Neural cell (in vitro differentiated cells): ENCODE measurements at regions not wholly inside any gene's neighbourhood (a gene's known extent, or its start where the extent isn't known, plus 50 kb on each side); places are given as distances from the start of the nearest gene placed in this dataset.

ENCODE experiments used
- H2AFZ ChIP-seq: fragments of 200-600, 300-800 bp; sonication (generic), shearing (Covaris generic); 2 replicates; pipeline ENCODE4 v1.6.0; 2014; ENCODE audit warnings: low read depth, mild to moderate bottlenecking, antibody characterized with exemption, low read length, moderate library complexity
- H3F3A ChIP-seq: fragments of 200-600 bp; shearing (Covaris generic); 2 replicates; pipeline ENCODE4 v1.6.1; 2016; ENCODE audit warnings: mild to moderate bottlenecking, moderate library complexity, mixed read lengths, antibody characterized with exemption, low read length; ENCODE audit not compliant: insufficient read depth, poor library complexity, severe bottlenecking
- H3K27ac ChIP-seq: fragments of 200-600, 300-800 bp; sonication (generic), shearing (Covaris generic); 2 replicates; pipeline ENCODE4 v1.5.1; 2014; ENCODE audit warnings: mild to moderate bottlenecking, low read length, moderate library complexity
- H3K27me3 ChIP-seq: fragments of 300-800, 200-600 bp; sonication (generic), shearing (Covaris generic); 2 replicates; pipeline ENCODE4 v1.6.0; 2014; ENCODE audit warnings: mild to moderate bottlenecking, low read depth, low read length, moderate library complexity; ENCODE audit not compliant: insufficient read depth
- H3K36me3 ChIP-seq: fragments of 300-800, 200-600 bp; sonication (generic), shearing (Covaris generic); 2 replicates; pipeline ENCODE4 v1.5.1; 2014; ENCODE audit warnings: mild to moderate bottlenecking, antibody characterized with exemption, low read length, moderate library complexity; ENCODE audit not compliant: insufficient read depth
- H3K4me2 ChIP-seq: fragments of 300-800, 200-600 bp; sonication (generic), shearing (Covaris generic); 2 replicates; pipeline ENCODE4 v1.6.0; 2014; ENCODE audit warnings: mild to moderate bottlenecking, low read length
- H3K4me3 ChIP-seq: fragments of 300-800, 200-600 bp; sonication (generic), shearing (Covaris generic); 2 replicates; pipeline ENCODE4 v1.5.1; 2014; ENCODE audit warnings: mild to moderate bottlenecking, low read length, moderate library complexity
- H3K79me2 ChIP-seq: fragments of 200-600 bp; shearing (Covaris generic); replicated peaks from 2 replicates; pipeline ENCODE4 v1.6.0; 2014; ENCODE audit warnings: mild to moderate bottlenecking, low read length, moderate library complexity; ENCODE audit not compliant: insufficient read depth
- H3K9ac ChIP-seq: fragments of 300-800, 200-600 bp; sonication (generic), shearing (Covaris generic); 2 replicates; pipeline ENCODE4 v1.6.1; 2016; ENCODE audit warnings: mild to moderate bottlenecking, low read length, mixed read lengths
- H3K9me2 ChIP-seq: fragments of 200-600 bp; shearing (Covaris generic); 2 replicates; pipeline ENCODE4 v1.6.1; 2016; ENCODE audit warnings: mild to moderate bottlenecking, low read length, mixed read lengths; ENCODE audit not compliant: insufficient read depth
- H3K9me3 ChIP-seq: fragments of 200-600, 300-800 bp; sonication (generic), shearing (Covaris generic); 2 replicates; pipeline ENCODE4 v1.6.1; 2016; ENCODE audit warnings: mild to moderate bottlenecking, mixed run types, low read length, moderate library complexity, mixed read lengths
- H4K20me1 ChIP-seq: fragments of 200-600 bp; shearing (Covaris generic); 2 replicates; pipeline ENCODE4 v1.6.1; 2016; ENCODE audit warnings: mild to moderate bottlenecking, mixed run types; ENCODE audit not compliant: insufficient read depth
- CTCF ChIP-seq: fragments of 450-650 bp; IDR thresholded peaks from 2 replicates; pipeline ENCODE4 v1.5.1; 2014; ENCODE audit warnings: antibody characterized with exemption, mild to moderate bottlenecking, moderate library complexity; ENCODE audit not compliant: poor library complexity, severe bottlenecking
- EP300 ChIP-seq: fragments of 450-650 bp; conservative IDR thresholded peaks from 2 replicates; pipeline ENCODE4 v1.6.1; 2014; ENCODE audit warnings: antibody characterized with exemption, mild to moderate bottlenecking, moderate library complexity; ENCODE audit not compliant: poor library complexity, severe bottlenecking
- EZH2 ChIP-seq: fragments of 200-600, 300-800 bp; shearing (Covaris generic), sonication (generic); IDR thresholded peaks from 2 replicates; pipeline ENCODE4 v1.6.1; 2014; ENCODE audit warnings: antibody characterized with exemption, low read length, borderline replicate concordance, mild to moderate bottlenecking; ENCODE audit not compliant: insufficient read depth, poor library complexity, severe bottlenecking
- MXI1 ChIP-seq: fragments of 450-650 bp; conservative IDR thresholded peaks from 2 replicates; pipeline ENCODE4 v1.6.1; 2014; ENCODE audit warnings: antibody characterized with exemption, mild to moderate bottlenecking; ENCODE audit not compliant: poor library complexity, severe bottlenecking
- POLR2AphosphoS5 ChIP-seq: IDR thresholded peaks from 2 replicates; pipeline ENCODE4 v1.6.1; 2012
- RAD21 ChIP-seq: fragments of 450-650 bp; conservative IDR thresholded peaks from 2 replicates; pipeline ENCODE4 v1.6.1; 2014; ENCODE audit warnings: antibody characterized with exemption, mild to moderate bottlenecking, moderate library complexity
- REST ChIP-seq: IDR thresholded peaks from 2 replicates; pipeline ENCODE4 v1.6.1; 2012; ENCODE audit warnings: borderline replicate concordance
- SMC3 ChIP-seq: fragments of 450-650 bp; conservative IDR thresholded peaks from 2 replicates; pipeline ENCODE4 v1.6.1; 2014; ENCODE audit warnings: antibody characterized with exemption, mild to moderate bottlenecking, moderate library complexity; ENCODE audit not compliant: poor library complexity
- TAF1 ChIP-seq: IDR thresholded peaks from 2 replicates; pipeline ENCODE4 v1.6.1; 2012; ENCODE audit warnings: low read depth

GRCh38 chr13:104875038-104875754 lies 1660.3 kb downstream of the EFNB2 start:
- no peaks in the 10 kb centered on the region for H3K79me2 ChIP-seq
- H4K20me1 ChIP-seq, result no peaks in the 10 kb centered on the region
- H3K27ac ChIP-seq, result no peak overlapping the region
- no peaks in the 10 kb centered on the region for H3K9me2 ChIP-seq
- no peaks in the 10 kb centered on the region for H3K27me3 ChIP-seq
- H3K4me3 ChIP-seq, result no peak overlapping the region
- TF ChIP-seq REST (no peak), TAF1 (no peak), POLR2AphosphoS5 (peak; percentile 30), MXI1 (no peak), SMC3 (no peak), RAD21 (no peak), EZH2 (no peak), CTCF (no peak), EP300 (peak; percentile 76)
- no peaks in the 10 kb centered on the region for H3K9me3 ChIP-seq
- H3K9ac ChIP-seq, result no peak overlapping the region
- H2AFZ ChIP-seq, result no peak overlapping the region
- H3K4me2 ChIP-seq, result no peak overlapping the region
- H3K36me3 ChIP-seq, result no peaks in the 10 kb centered on the region
- no peaks in the 10 kb centered on the region for H3F3A ChIP-seq

- H3K4me3 ChIP-seq, result no peak overlapping the region
- H3K27me3 ChIP-seq, result no peaks in the 10 kb centered on the region
- H2AFZ ChIP-seq, result no peak overlapping the region
- H3K27ac ChIP-seq, result no peak overlapping the region
- H4K20me1 ChIP-seq, result no peaks in the 10 kb centered on the region
- H3K79me2 ChIP-seq, result no peaks in the 10 kb centered on the region
- TF ChIP-seq SMC3, result no peak
- no peak for TF ChIP-seq EP300
- no peak for TF ChIP-seq TAF1
- TF ChIP-seq POLR2AphosphoS5, result no peak
- no peak for TF ChIP-seq RAD21
- no peak for TF ChIP-seq MXI1
- TF ChIP-seq EZH2, result no peak
- TF ChIP-seq REST, result no peak
- TF ChIP-seq CTCF, result no peak
- H3K36me3 ChIP-seq, result no peaks in the 10 kb centered on the region
- H3K9ac ChIP-seq, result no peak overlapping the region
- H3K9me3 ChIP-seq, result no peaks in the 10 kb centered on the region
- no peaks in the 10 kb centered on the region for H3F3A ChIP-seq
- no peaks in the 10 kb centered on the region for H3K9me2 ChIP-seq
- H3K4me2 ChIP-seq, result no peak overlapping the region
These were observed 1663.3 kb downstream of the EFNB2 start for GRCh38 chr13:104872153-104872552.
